AG10803 (cell line): ENCODE measurements at regions not wholly inside any gene's neighbourhood (a gene's known extent, or its start where the extent isn't known, plus 50 kb on each side); places are given as distances from the start of the nearest gene placed in this dataset.

ENCODE experiments used
- DNase-seq: peaks from one replicate; pipeline ENCODE4 v3.0.0; 2010; ENCODE audit warnings: low read depth
- H3K4me3 ChIP-seq: 2 replicates; pipeline ENCODE4 v1.5.1; 2011; ENCODE audit warnings: mild to moderate bottlenecking, low read length, control low read depth
- CTCF ChIP-seq: conservative IDR thresholded peaks from 2 replicates; pipeline ENCODE4 v1.5.1; 2011; ENCODE audit warnings: mild to moderate bottlenecking, low read length, control low read depth, inconsistent platforms

GRCh38 chr12:124369055-124369826, 74.3 kb downstream of the RFLNA start:
- peak; percentile 92 for DNase-seq
- no peak overlapping the region for H3K4me3 ChIP-seq
- peak; percentile 38 for TF ChIP-seq CTCF

GRCh38 chr12:124368421-124369032, 73.6 kb downstream of the RFLNA start:
- no peak for DNase-seq
- TF ChIP-seq CTCF, result peak; percentile 19; the same call in 1 of the 2 replicates
- no peak overlapping the region for H3K4me3 ChIP-seq

- no peak for DNase-seq
- H3K4me3 ChIP-seq, result no peak overlapping the region
- TF ChIP-seq CTCF, result no peak
These were observed 71.0 kb downstream of the RFLNA start for GRCh38 chr12:124365726-124366430.
